IPS-18a (cell line): ENCODE measurements at regions not wholly inside any gene's neighbourhood (a gene's known extent, or its start where the extent isn't known, plus 50 kb on each side); places are given as distances from the start of the nearest gene placed in this dataset.

ENCODE experiments used
- H3K27ac ChIP-seq: one replicate; pipeline ENCODE4 v1.5.1; 2013; ENCODE audit warnings: low read length
- H3K27me3 ChIP-seq: one replicate; pipeline ENCODE4 v1.6.1; 2013; ENCODE audit warnings: mild to moderate bottlenecking, low read length; ENCODE audit not compliant: control insufficient read depth, insufficient read depth
- H3K36me3 ChIP-seq: one replicate; pipeline ENCODE4 v1.6.1; 2013; ENCODE audit warnings: low read depth, low read length; ENCODE audit not compliant: control insufficient read depth
- H3K4me1 ChIP-seq: one replicate; pipeline ENCODE4 v1.6.1; 2013; ENCODE audit warnings: low read depth, low read length; ENCODE audit not compliant: control insufficient read depth
- H3K4me3 ChIP-seq: one replicate; pipeline ENCODE4 v1.5.1; 2013; ENCODE audit warnings: low read length
- H3K9ac ChIP-seq: one replicate; pipeline ENCODE4 v1.6.1; 2013; ENCODE audit warnings: mild to moderate bottlenecking, low read length, moderate library complexity
- H3K9me3 ChIP-seq: one replicate; pipeline ENCODE4 v1.6.1; 2013; ENCODE audit warnings: low read depth, low read length; ENCODE audit not compliant: control insufficient read depth

- H3K27ac ChIP-seq, result no peak overlapping the region
- no peak overlapping the region for H3K4me3 ChIP-seq
- H3K4me1 ChIP-seq, result peaks cover 3% of the 10 kb centered on the region
- H3K36me3 ChIP-seq, result no peaks in the 10 kb centered on the region
- no peaks in the 10 kb centered on the region for H3K27me3 ChIP-seq
- no peak overlapping the region for H3K9ac ChIP-seq
- H3K9me3 ChIP-seq, result no peaks in the 10 kb centered on the region
Observed at GRCh38 chr11:70575396-70576060, 177.2 kb downstream of the CTTN start.

DNA sequence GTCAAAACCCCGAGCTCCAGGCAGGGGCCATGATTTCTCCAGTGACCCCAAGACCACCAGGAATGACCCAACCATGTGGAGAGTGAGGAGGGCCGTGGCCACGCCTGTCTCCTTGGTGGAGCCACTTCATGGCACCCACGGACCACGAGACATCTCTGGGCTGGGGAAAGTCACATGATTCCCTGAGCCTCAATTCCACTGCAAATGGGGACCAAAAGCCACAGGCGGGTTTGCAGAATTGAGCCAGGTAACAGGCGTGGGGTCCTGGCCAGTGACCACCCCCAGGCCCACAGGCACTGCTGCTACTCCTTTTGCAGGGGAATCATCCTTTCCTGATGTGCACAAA is 178.9 kb downstream of the CTTN start:
- no peak overlapping the region for H3K27ac ChIP-seq
- H3K4me3 ChIP-seq, result no peak overlapping the region
- peaks cover 3% of the 10 kb centered on the region for H3K4me1 ChIP-seq
- no peaks in the 10 kb centered on the region for H3K27me3 ChIP-seq
- H3K9me3 ChIP-seq, result no peaks in the 10 kb centered on the region
- no peak overlapping the region for H3K9ac ChIP-seq
- H3K36me3 ChIP-seq, result no peaks in the 10 kb centered on the region

DNA sequence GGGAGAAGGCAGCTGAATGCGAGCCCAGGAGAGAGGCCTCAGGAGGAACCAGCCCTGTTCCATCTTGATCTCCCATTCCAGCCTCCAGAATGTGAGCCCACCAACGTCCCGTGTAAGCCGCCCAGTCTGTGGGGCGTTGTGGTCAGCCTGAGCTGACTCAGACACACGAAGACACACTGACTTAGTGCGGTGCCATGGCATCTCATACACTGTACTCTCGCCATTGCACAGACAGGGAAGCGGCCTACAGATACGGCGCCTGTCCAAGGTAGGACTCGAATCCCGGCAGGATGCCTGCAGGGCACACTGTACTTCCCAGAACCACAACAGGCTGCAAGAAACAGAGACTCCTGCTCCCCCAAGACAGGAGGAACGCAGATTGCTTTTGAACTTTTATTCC is 179.6 kb downstream of the CTTN start:
- peaks cover 3% of the 10 kb centered on the region for H3K4me1 ChIP-seq
- H3K9me3 ChIP-seq, result no peaks in the 10 kb centered on the region
- H3K27me3 ChIP-seq, result no peaks in the 10 kb centered on the region
- H3K27ac ChIP-seq, result no peak overlapping the region
- no peak overlapping the region for H3K9ac ChIP-seq
- H3K4me3 ChIP-seq, result no peak overlapping the region
- no peaks in the 10 kb centered on the region for H3K36me3 ChIP-seq

DNA sequence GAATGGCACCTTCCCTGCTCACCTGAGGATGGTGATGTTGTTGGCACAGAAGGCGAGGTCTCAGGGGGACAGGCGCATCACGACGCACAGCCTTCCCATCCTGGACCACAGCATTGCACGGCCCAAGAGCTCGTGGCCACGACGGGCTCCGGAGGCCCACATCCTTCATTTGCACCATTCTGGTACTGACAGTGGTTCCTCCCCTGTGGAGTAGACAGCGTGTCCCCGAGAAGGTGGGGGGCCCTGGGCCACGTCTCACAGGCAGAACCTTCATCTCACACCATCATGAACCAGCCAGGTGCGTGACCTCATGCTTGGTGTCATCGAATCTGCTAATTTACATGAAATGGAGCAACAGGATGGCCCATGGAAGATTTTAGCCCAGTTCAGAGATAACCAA is 180.0 kb downstream of the CTTN start:
- no peak overlapping the region for H3K4me3 ChIP-seq
- H3K27ac ChIP-seq, result no peak overlapping the region
- peaks cover 3% of the 10 kb centered on the region for H3K4me1 ChIP-seq
- H3K27me3 ChIP-seq, result no peaks in the 10 kb centered on the region
- H3K9ac ChIP-seq, result no peak overlapping the region
- H3K36me3 ChIP-seq, result no peaks in the 10 kb centered on the region
- no peaks in the 10 kb centered on the region for H3K9me3 ChIP-seq

DNA sequence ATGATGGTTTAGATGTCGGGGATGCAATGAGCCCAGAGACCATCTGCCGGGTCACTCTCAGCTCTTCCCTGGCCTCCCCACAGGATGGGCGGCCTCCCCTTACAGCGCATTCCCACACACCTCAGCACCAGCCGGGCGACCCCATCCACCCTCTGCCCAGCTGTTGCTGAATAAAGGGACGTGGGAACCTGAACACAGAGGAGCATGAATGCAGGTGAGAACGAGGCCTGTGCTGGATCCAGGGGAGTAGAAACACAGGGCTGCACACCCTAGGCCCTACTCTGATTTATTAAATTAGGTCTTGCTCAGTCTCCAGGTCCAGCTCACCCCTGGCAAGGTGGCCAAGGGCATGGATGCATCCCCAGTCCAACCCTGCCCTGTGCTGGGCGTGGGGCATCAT is 180.5 kb downstream of the CTTN start:
- Histone ChIP-seq H3K9me3 (no peaks in the 10 kb centered on the region), H3K27ac (no peak overlapping the region), H3K4me3 (no peak overlapping the region), H3K27me3 (no peaks in the 10 kb centered on the region), H3K36me3 (no peaks in the 10 kb centered on the region), H3K9ac (no peak overlapping the region), H3K4me1 (peaks cover 3% of the 10 kb centered on the region)

DNA sequence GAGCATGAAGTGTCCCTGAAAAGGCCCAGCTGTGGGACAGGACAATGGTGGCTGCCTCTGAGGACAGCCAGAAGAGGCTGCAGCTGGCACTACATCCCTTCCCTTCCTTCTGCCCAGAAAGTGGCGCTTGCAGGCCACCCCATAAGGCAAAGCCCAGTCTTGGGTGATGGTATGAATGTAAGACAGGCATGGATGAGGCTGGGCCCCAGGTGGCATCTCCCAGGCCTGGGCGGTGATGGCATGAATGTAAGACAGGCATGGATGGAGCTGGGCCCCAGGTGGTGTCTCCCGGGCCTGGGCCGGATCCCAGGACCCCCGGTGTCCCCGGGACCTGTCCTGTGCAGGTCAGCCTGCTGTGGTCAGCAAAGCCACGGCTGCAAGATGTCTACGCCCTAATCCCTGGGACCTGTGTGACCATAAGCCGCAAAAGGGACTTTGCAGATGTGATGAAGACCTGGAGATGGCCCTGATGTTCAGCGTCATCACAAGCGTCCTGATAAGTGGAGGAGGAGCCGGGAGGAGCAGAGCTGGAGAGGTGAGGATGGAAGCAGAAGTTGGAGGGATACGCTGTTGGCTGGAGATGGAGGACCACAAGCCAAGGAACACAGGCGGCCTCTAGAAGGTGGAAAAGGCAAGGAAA is 181.1 kb downstream of the CTTN start:
- no peaks in the 10 kb centered on the region for H3K36me3 ChIP-seq
- peaks cover 3% of the 10 kb centered on the region for H3K4me1 ChIP-seq
- no peaks in the 10 kb centered on the region for H3K27me3 ChIP-seq
- H3K27ac ChIP-seq, result no peak overlapping the region
- H3K9ac ChIP-seq, result no peak overlapping the region
- no peak overlapping the region for H3K4me3 ChIP-seq
- H3K9me3 ChIP-seq, result no peaks in the 10 kb centered on the region

DNA sequence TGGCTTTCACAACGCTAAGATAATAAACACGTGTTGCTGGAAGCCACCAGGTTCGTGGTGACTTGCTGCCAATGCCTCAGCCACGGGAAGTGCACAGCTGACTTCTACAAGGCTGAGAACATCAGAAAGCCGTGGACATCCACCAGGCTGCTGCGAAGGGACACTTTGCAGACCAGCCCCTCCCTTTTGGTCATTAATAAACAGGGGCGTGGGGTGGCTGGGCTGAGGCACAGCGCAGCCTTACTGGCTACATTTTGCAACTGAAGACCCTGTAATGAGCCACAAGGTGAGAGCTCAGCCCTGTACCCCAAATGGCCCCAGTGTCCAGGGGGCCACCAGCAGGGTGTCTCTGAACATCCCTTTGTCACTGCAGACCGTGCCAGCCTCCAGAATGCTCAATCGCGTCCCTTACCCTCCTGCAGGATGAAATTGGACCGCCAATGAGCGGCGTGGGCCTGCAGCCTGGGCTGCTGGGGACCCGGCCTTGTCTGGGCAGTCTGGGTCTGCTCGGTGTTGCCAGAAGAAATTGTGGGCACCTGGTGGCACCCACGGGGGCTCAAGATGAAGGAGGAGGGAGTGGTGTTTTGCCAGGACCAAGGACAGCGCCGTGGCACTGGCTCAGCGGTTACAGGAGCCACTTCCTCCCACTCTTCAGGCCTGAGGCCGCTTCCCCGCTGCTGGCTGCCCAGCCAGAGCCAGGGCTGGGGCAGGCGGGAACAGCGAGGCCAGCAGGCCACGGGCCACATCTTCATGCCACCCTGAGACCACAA is 181.9 kb downstream of the CTTN start:
- H3K36me3 ChIP-seq, result no peaks in the 10 kb centered on the region
- H3K9ac ChIP-seq, result no peak overlapping the region
- no peak overlapping the region for H3K27ac ChIP-seq
- no peak overlapping the region for H3K4me3 ChIP-seq
- peaks cover 3% of the 10 kb centered on the region for H3K4me1 ChIP-seq
- H3K27me3 ChIP-seq, result no peaks in the 10 kb centered on the region
- H3K9me3 ChIP-seq, result no peaks in the 10 kb centered on the region

DNA sequence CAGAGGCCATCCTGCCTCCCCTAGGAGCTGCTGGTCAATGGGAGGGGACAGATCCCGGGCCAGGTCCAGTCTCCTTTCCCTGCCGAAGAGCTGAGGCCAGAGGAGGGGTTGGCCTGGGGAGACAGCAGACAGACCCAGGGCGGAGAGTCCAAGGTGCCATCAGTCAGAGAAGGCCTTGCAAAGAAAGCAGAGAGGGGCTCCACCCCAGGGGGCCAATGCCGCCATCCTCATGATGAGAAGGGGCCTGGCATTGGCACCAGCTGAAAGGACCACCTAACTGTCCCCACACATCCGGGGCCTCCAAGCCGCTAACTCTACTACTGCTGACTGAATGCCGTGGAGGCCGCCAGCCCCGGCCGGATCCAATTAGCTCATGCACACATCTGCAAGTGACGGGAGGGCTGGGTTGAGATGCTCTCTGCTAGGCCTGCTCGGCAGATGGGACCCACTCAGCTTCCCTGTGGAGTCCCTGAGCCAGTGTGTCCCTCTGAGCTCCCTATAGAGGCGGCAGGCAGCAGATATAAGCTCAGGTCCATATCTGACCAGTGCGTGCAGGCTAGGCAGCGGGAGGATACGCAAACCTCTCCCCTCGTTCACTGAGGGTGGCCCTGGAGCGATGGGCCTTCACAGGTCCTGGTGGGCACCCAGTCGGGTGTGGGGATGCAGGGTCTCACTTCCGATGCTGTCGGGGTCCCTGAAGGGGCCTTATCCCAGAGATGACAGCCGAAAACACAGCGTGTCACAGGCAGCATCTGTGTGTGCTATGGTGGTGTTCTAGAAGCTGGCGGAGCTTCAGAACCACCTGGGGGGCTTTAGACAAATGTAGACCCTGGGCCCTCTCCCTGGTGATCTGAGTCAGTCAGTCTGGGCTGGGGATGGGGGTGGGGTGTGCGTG is 183.9 kb downstream of the CTTN start:
- Histone ChIP-seq H3K9ac (no peak overlapping the region), H3K36me3 (no peaks in the 10 kb centered on the region), H3K4me1 (no peaks in the 10 kb centered on the region), H3K4me3 (no peak overlapping the region), H3K27ac (no peak overlapping the region), H3K27me3 (no peaks in the 10 kb centered on the region), H3K9me3 (no peaks in the 10 kb centered on the region)

DNA sequence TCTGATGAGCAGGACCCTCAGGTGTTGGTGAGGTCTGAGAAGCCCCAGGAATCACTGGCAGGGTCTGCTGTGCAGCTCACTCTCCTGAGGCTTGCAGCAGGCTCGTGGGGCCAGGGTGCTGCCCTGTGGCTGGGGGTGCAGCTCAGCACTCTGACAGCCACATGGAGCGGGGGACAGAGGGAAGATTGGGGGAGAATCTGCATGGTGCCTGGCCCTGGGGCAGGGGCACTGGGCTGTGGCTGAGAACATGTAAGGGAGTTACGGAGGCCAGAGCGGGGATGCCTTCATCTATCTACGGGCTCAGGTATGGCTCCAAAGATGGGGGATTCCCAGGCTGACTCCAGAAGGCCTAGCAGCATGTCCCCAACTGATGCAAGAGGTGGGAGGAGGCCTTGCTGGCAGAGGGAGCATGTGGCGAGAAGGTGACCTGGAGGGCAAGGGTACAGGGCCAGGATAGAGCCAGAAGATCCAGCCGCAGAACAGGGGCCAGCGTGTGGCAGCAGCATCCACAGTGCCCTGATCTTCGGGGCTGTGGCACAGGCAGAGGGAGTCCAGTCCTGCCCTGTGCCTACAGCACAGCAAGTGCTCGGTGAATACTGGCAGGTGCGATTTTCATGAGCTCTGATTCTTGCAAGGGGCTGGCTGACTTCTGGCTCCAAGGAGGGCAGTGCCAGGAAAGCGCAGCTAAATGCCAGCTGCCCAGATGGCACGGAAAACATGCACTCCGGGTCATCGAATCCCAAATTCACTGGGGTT is 184.7 kb downstream of the CTTN start:
- no peaks in the 10 kb centered on the region for H3K36me3 ChIP-seq
- H3K4me3 ChIP-seq, result no peak overlapping the region
- no peaks in the 10 kb centered on the region for H3K4me1 ChIP-seq
- no peaks in the 10 kb centered on the region for H3K9me3 ChIP-seq
- no peaks in the 10 kb centered on the region for H3K27me3 ChIP-seq
- H3K27ac ChIP-seq, result no peak overlapping the region
- H3K9ac ChIP-seq, result no peak overlapping the region

DNA sequence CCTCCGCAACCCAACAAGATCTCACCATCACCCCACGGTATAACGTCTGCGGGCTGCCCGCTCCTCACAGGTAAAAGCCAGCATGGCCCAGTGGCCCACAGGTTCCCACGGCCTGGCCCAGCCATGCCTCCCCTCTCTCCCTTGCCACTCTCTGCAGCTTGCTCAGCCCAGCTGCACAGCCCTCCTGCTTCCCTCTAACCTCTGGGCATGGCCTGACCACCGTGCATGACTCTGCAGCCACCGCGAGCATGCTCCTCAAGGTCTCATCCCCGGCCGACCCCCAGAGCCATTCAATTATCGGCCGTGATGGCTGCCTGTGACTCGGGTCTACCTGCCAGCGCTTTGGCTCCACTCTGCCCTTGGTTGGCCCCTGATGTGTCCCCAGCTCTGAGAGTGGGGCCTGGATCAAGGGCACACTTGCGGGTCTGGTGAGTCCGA is 185.5 kb downstream of the CTTN start:
- Histone ChIP-seq H3K36me3 (no peaks in the 10 kb centered on the region), H3K9me3 (no peaks in the 10 kb centered on the region), H3K27me3 (no peaks in the 10 kb centered on the region), H3K4me3 (no peak overlapping the region), H3K4me1 (no peaks in the 10 kb centered on the region), H3K27ac (no peak overlapping the region), H3K9ac (no peak overlapping the region)
